ENCODE measurements at regions not wholly inside any gene's neighbourhood (a gene's known extent, or its start where the extent isn't known, plus 50 kb on each side); places are given as distances from the start of the nearest gene placed in this dataset.

- no peak for TF ChIP-seq CTCF (IDR thresholded peaks at IDR 0.05)
- TF ChIP-seq POLR2A (IDR thresholded peaks at IDR 0.05), result no peak
These were observed 192.6 kb downstream of the CBLN1 start for GRCh38 chr16:49089039-49089438.

Data from uterus (tissue), 2 donors.